ENCODE measurements at regions not wholly inside any gene's neighbourhood (a gene's known extent, or its start where the extent isn't known, plus 50 kb on each side); places are given as distances from the start of the nearest gene placed in this dataset.

DNA sequence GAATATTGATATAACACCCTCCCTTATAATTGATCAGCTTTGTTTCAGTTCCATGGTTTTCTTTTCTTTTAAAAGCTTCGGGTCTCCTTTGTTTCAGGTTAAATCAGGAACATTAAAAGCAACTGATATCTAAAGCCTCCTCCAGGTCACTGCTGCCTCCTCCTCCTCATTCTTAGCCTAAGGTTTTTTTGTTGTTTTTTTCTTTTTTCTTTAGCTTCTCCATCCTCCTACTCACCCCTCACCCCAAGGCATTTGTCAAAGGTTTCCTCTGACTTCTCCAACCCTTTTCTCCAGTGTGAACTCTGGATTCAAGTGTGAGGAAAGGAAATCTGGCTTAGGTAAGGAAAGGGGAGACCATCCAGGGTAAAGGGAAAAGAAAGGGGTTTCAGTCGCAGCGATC lies 420.2 kb upstream of the NFE2L3 start:
- no peak for TF ChIP-seq POLR2A (IDR thresholded peaks at IDR 0.05)
- TF ChIP-seq, protein P1, sequence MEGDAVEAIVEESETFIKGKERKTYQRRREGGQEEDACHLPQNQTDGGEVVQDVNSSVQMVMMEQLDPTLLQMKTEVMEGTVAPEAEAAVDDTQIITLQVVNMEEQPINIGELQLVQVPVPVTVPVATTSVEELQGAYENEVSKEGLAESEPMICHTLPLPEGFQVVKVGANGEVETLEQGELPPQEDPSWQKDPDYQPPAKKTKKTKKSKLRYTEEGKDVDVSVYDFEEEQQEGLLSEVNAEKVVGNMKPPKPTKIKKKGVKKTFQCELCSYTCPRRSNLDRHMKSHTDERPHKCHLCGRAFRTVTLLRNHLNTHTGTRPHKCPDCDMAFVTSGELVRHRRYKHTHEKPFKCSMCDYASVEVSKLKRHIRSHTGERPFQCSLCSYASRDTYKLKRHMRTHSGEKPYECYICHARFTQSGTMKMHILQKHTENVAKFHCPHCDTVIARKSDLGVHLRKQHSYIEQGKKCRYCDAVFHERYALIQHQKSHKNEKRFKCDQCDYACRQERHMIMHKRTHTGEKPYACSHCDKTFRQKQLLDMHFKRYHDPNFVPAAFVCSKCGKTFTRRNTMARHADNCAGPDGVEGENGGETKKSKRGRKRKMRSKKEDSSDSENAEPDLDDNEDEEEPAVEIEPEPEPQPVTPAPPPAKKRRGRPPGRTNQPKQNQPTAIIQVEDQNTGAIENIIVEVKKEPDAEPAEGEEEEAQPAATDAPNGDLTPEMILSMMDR (IDR thresholded peaks at IDR 0.05), result no peak
